PC-3 (cell line): ENCODE measurements at regions not wholly inside any gene's neighbourhood (a gene's known extent, or its start where the extent isn't known, plus 50 kb on each side); places are given as distances from the start of the nearest gene placed in this dataset.

Experiments
- ATAC-seq: fragments of 200-7000 bp; cut with Tn5 transposase; 2 replicates; pipeline ENCODE4 v1.9.1; 2020; ENCODE audit warnings: mild to moderate bottlenecking, moderate library complexity
- BruUV-seq: library from RNA; stranded (reverse); fragments of 400-500 nt; replicated peaks from 2 replicates; lab custom pipeline; 2021; lab: Mats Ljungman, UMichigan
- CTCF ChIA-PET: fragments of 300-600 bp; sonication (Branson Sonifier 250); formaldehyde crosslinking; loops from one replicate; lab custom pipeline; 2022; ENCODE audit warnings: antibody characterized with exemption; lab: Charles Lee
- POLR2A ChIA-PET: fragments of 300-600 bp; sonication (Branson Sonifier 250); formaldehyde crosslinking; loops from one replicate; lab custom pipeline; 2022; ENCODE audit warnings: antibody characterized with exemption; ENCODE audit not compliant: unreplicated experiment; lab: Charles Lee
- DNase-seq: peaks from one replicate; pipeline ENCODE4 v3.0.0-alpha.2; 2015
- H2AFZ ChIP-seq: fragments of 300-600 bp; sonication (generic); 2 replicates; pipeline ENCODE4 v1.6.0; 2016; ENCODE audit warnings: antibody characterized with exemption, low read length
- H3F3A ChIP-seq: fragments of 300-600 bp; sonication (generic); one replicate; pipeline ENCODE4 v1.6.0; 2017; ENCODE audit warnings: antibody characterized with exemption, low read length, control low read depth, mild to moderate bottlenecking; ENCODE audit not compliant: unreplicated experiment
- H3K27ac ChIP-seq: fragments of 300-600 bp; sonication (generic); 2 replicates; pipeline ENCODE4 v1.5.1; 2016; ENCODE audit warnings: mild to moderate bottlenecking, low read length
- H3K27me3 ChIP-seq: fragments of 300-600 bp; sonication (generic); 2 replicates; pipeline ENCODE4 v1.6.1; 2016; ENCODE audit warnings: low read length, mixed read lengths
- H3K36me3 ChIP-seq: fragments of 300-600 bp; sonication (generic); 2 replicates; pipeline ENCODE4 v1.6.1; 2016; ENCODE audit warnings: low read depth, mixed run types, low read length, mixed read lengths
- H3K4me1 ChIP-seq: fragments of 300-600 bp; sonication (generic); 2 replicates; pipeline ENCODE4 v1.5.1; 2016; ENCODE audit warnings: low read length; ENCODE audit not compliant: insufficient read depth
- H3K4me2 ChIP-seq: fragments of 300-600 bp; sonication (generic); 2 replicates; pipeline ENCODE4 v1.6.0; 2016; ENCODE audit warnings: low read length
- H3K4me3 ChIP-seq: fragments of 300-600 bp; sonication (generic); 2 replicates; pipeline ENCODE4 v1.5.1; 2016; ENCODE audit warnings: mild to moderate bottlenecking, low read length, mixed read lengths
- H3K79me2 ChIP-seq: fragments of 300-600 bp; sonication (generic); 2 replicates; pipeline ENCODE4 v1.6.1; 2017; ENCODE audit warnings: low read length, mixed read lengths
- H3K9ac ChIP-seq: fragments of 300-600 bp; sonication (generic); 2 replicates; pipeline ENCODE4 v1.6.0; 2016; ENCODE audit warnings: mild to moderate bottlenecking, low read length
- H3K9me2 ChIP-seq: fragments of 300-600 bp; sonication (generic); replicated peaks from 2 replicates; pipeline ENCODE4 v1.6.1; 2016; ENCODE audit warnings: mixed run types, low read length, mixed read lengths
- H3K9me3 ChIP-seq: fragments of 300-600 bp; sonication (generic); 2 replicates; pipeline ENCODE4 v1.6.1; 2016; ENCODE audit warnings: low read length, mixed read lengths
- H4K20me1 ChIP-seq: fragments of 300-600 bp; sonication (generic); 2 replicates; pipeline ENCODE4 v1.6.1; 2016; ENCODE audit warnings: low read length, mixed read lengths
- EZH2 ChIP-seq: fragments of 300-600 bp; sonication (generic); IDR thresholded peaks from one replicate; pipeline ENCODE4 v1.6.1; 2017; ENCODE audit warnings: antibody characterized with exemption, mild to moderate bottlenecking, low read length; ENCODE audit not compliant: unreplicated experiment
- EZH2phosphoT487 ChIP-seq: fragments of 300-600 bp; sonication (generic); IDR thresholded peaks from 2 replicates; pipeline ENCODE4 v1.6.1; 2018; ENCODE audit warnings: mild to moderate bottlenecking, antibody characterized with exemption, low read length, borderline replicate concordance
- intact Hi-C: fragments of 100-400 bp; cut with micrococcal nuclease; formaldehyde crosslinking; loops from 2 replicates; pipeline ENCODE4 v1.9.0; 2023
- TF ChIP-seq, protein P1 (sequence below): fragments of 300-600 bp; sonication (generic); conservative IDR thresholded peaks from 2 replicates; pipeline ENCODE4 v1.5.1; 2017; ENCODE audit warnings: antibody characterized with exemption, low read depth, mild to moderate bottlenecking, low read length

DNA sequence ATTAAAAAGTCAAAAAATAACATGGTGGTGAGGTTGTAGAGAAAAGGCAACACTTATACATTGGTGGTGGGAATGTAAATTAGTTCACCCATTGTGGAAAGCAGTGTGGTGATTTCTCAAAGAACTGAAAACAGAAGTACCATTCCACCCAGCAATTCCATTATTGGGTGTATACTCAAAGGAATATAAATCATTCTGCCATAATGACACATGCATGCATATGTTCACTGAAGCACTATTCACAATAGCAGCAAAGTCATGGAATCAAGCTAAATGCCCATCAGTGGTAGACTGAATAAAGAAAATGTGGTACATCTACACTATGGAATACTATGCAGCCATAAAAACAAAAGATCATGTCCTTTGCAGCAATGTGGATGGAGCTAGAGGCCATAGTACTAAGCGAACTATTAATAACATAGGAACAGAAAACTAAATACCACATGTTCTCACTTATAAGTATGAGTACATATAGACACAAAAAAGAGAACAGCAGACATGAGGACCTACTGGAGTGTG, 66.1 kb upstream of the MKLN1 start:
- no peak overlapping the region for H3K4me3 ChIP-seq
- no peaks in the 10 kb centered on the region for H3K9me3 ChIP-seq
- no peak overlapping the region for H2AFZ ChIP-seq
- ChIA-PET CTCF (no interaction called here), POLR2A (no interaction called here)
- intact Hi-C loops, result no loop called here
- no peak overlapping the region for H3K27ac ChIP-seq
- H3K9me2 ChIP-seq, result no peaks in the 10 kb centered on the region
- H3K4me1 ChIP-seq, result no peaks in the 10 kb centered on the region
- H3F3A ChIP-seq, result no peaks in the 10 kb centered on the region
- no peak overlapping the region for H3K9ac ChIP-seq
- DNase-seq, result no peak
- no peaks in the 10 kb centered on the region for H3K36me3 ChIP-seq
- no peaks in the 10 kb centered on the region for H3K79me2 ChIP-seq
- BruUV-seq, result no TSS peak
- H3K27me3 ChIP-seq, result no peaks in the 10 kb centered on the region
- TF ChIP-seq, protein P1, sequence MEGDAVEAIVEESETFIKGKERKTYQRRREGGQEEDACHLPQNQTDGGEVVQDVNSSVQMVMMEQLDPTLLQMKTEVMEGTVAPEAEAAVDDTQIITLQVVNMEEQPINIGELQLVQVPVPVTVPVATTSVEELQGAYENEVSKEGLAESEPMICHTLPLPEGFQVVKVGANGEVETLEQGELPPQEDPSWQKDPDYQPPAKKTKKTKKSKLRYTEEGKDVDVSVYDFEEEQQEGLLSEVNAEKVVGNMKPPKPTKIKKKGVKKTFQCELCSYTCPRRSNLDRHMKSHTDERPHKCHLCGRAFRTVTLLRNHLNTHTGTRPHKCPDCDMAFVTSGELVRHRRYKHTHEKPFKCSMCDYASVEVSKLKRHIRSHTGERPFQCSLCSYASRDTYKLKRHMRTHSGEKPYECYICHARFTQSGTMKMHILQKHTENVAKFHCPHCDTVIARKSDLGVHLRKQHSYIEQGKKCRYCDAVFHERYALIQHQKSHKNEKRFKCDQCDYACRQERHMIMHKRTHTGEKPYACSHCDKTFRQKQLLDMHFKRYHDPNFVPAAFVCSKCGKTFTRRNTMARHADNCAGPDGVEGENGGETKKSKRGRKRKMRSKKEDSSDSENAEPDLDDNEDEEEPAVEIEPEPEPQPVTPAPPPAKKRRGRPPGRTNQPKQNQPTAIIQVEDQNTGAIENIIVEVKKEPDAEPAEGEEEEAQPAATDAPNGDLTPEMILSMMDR, result no peak
- TF ChIP-seq EZH2phosphoT487 (no peak), EZH2 (no peak)
- H4K20me1 ChIP-seq, result no peaks in the 10 kb centered on the region
- no peak overlapping the region for H3K4me2 ChIP-seq
- no peak for ATAC-seq

DNA sequence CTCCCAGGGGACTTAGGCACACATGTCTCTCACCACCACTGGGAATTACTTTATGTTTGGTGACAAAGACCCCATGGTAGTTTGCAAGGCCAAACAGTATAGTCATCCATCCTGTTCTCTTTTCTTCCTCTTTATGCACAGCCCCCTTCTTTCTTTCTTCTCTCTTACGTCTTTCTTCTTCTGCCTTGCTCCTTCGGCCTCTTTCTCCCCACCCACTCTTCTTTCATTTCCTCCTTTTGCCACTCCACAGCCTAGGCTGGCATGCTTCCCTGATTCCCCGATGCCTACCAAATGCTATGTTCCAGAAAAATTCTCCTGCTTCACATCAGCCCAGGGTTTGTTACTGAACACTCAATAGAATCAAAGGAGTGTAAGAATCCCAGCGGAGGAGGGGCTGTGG, 62.4 kb upstream of the MKLN1 start:
- Histone ChIP-seq H3K9me2 (no peaks in the 10 kb centered on the region), H3F3A (no peaks in the 10 kb centered on the region), H3K4me1 (no peaks in the 10 kb centered on the region), H3K27ac (no peak overlapping the region), H3K4me2 (no peak overlapping the region), H3K27me3 (no peaks in the 10 kb centered on the region), H2AFZ (no peak overlapping the region), H3K9me3 (no peaks in the 10 kb centered on the region), H3K9ac (no peak overlapping the region), H3K36me3 (no peaks in the 10 kb centered on the region), H3K4me3 (no peak overlapping the region), H3K79me2 (no peaks in the 10 kb centered on the region), H4K20me1 (no peaks in the 10 kb centered on the region)
- ChIA-PET POLR2A (no interaction called here), CTCF (no interaction called here)
- intact Hi-C loops, result no loop called here
- ATAC-seq (no peak), DNase-seq (no peak)
- no TSS peak for BruUV-seq
- no peak for TF ChIP-seq EZH2phosphoT487
- TF ChIP-seq EZH2, result no peak
- TF ChIP-seq, protein P1, result no peak

DNA sequence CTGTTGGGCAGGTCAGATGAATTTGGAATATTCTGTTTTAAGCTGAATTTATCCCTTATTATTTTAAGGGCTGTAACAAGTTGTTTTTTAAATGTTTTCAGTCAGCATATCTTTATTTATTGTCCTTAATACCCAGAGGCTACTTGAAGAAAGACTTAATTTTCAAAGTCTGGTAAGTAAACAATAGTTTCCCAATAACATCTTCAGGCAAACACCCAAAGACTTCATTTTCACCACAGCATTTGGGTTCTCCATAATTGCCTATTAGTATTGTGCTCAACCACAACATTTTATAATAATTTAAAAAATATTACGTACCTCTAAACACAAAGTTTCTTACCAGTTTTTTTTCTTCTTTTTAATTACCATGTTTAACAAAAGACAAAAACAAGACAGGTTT, 60.0 kb upstream of the MKLN1 start:
- Histone ChIP-seq H3K27ac (no peak overlapping the region), H3K36me3 (no peaks in the 10 kb centered on the region), H3K4me3 (no peak overlapping the region), H3K4me1 (no peaks in the 10 kb centered on the region), H4K20me1 (no peaks in the 10 kb centered on the region), H2AFZ (no peak overlapping the region), H3F3A (no peaks in the 10 kb centered on the region), H3K9me3 (no peaks in the 10 kb centered on the region), H3K4me2 (no peak overlapping the region), H3K27me3 (no peaks in the 10 kb centered on the region), H3K79me2 (no peaks in the 10 kb centered on the region), H3K9ac (no peak overlapping the region), H3K9me2 (no peaks in the 10 kb centered on the region)
- no peak for TF ChIP-seq EZH2phosphoT487
- TF ChIP-seq EZH2, result no peak
- TF ChIP-seq, protein P1, result no peak
- ChIA-PET POLR2A (no interaction called here), CTCF (no interaction called here)
- DNase-seq (no peak), ATAC-seq (no peak)
- intact Hi-C loops, result no loop called here
- BruUV-seq, result no TSS peak
